PC-3 (cell line): ENCODE measurements at regions not wholly inside any gene's neighbourhood (a gene's known extent, or its start where the extent isn't known, plus 50 kb on each side); places are given as distances from the start of the nearest gene placed in this dataset.

Experiments
- ATAC-seq: fragments of 200-7000 bp; cut with Tn5 transposase; 2 replicates; pipeline ENCODE4 v1.9.1; 2020; ENCODE audit warnings: mild to moderate bottlenecking, moderate library complexity
- BruUV-seq: library from RNA; stranded (reverse); fragments of 400-500 nt; replicated peaks from 2 replicates; lab custom pipeline; 2021; lab: Mats Ljungman, UMichigan
- CTCF ChIA-PET: fragments of 300-600 bp; sonication (Branson Sonifier 250); formaldehyde crosslinking; loops from one replicate; lab custom pipeline; 2022; ENCODE audit warnings: antibody characterized with exemption; lab: Charles Lee
- POLR2A ChIA-PET: fragments of 300-600 bp; sonication (Branson Sonifier 250); formaldehyde crosslinking; loops from one replicate; lab custom pipeline; 2022; ENCODE audit warnings: antibody characterized with exemption; ENCODE audit not compliant: unreplicated experiment; lab: Charles Lee
- DNase-seq: peaks from one replicate; pipeline ENCODE4 v3.0.0-alpha.2; 2015
- H2AFZ ChIP-seq: fragments of 300-600 bp; sonication (generic); 2 replicates; pipeline ENCODE4 v1.6.0; 2016; ENCODE audit warnings: antibody characterized with exemption, low read length
- H3F3A ChIP-seq: fragments of 300-600 bp; sonication (generic); one replicate; pipeline ENCODE4 v1.6.0; 2017; ENCODE audit warnings: antibody characterized with exemption, low read length, control low read depth, mild to moderate bottlenecking; ENCODE audit not compliant: unreplicated experiment
- H3K27ac ChIP-seq: fragments of 300-600 bp; sonication (generic); 2 replicates; pipeline ENCODE4 v1.5.1; 2016; ENCODE audit warnings: mild to moderate bottlenecking, low read length
- H3K27me3 ChIP-seq: fragments of 300-600 bp; sonication (generic); 2 replicates; pipeline ENCODE4 v1.6.1; 2016; ENCODE audit warnings: low read length, mixed read lengths
- H3K36me3 ChIP-seq: fragments of 300-600 bp; sonication (generic); 2 replicates; pipeline ENCODE4 v1.6.1; 2016; ENCODE audit warnings: low read depth, mixed run types, low read length, mixed read lengths
- H3K4me1 ChIP-seq: fragments of 300-600 bp; sonication (generic); 2 replicates; pipeline ENCODE4 v1.5.1; 2016; ENCODE audit warnings: low read length; ENCODE audit not compliant: insufficient read depth
- H3K4me2 ChIP-seq: fragments of 300-600 bp; sonication (generic); 2 replicates; pipeline ENCODE4 v1.6.0; 2016; ENCODE audit warnings: low read length
- H3K4me3 ChIP-seq: fragments of 300-600 bp; sonication (generic); 2 replicates; pipeline ENCODE4 v1.5.1; 2016; ENCODE audit warnings: mild to moderate bottlenecking, low read length, mixed read lengths
- H3K79me2 ChIP-seq: fragments of 300-600 bp; sonication (generic); 2 replicates; pipeline ENCODE4 v1.6.1; 2017; ENCODE audit warnings: low read length, mixed read lengths
- H3K9ac ChIP-seq: fragments of 300-600 bp; sonication (generic); 2 replicates; pipeline ENCODE4 v1.6.0; 2016; ENCODE audit warnings: mild to moderate bottlenecking, low read length
- H3K9me2 ChIP-seq: fragments of 300-600 bp; sonication (generic); replicated peaks from 2 replicates; pipeline ENCODE4 v1.6.1; 2016; ENCODE audit warnings: mixed run types, low read length, mixed read lengths
- H3K9me3 ChIP-seq: fragments of 300-600 bp; sonication (generic); 2 replicates; pipeline ENCODE4 v1.6.1; 2016; ENCODE audit warnings: low read length, mixed read lengths
- H4K20me1 ChIP-seq: fragments of 300-600 bp; sonication (generic); 2 replicates; pipeline ENCODE4 v1.6.1; 2016; ENCODE audit warnings: low read length, mixed read lengths
- EZH2 ChIP-seq: fragments of 300-600 bp; sonication (generic); IDR thresholded peaks from one replicate; pipeline ENCODE4 v1.6.1; 2017; ENCODE audit warnings: antibody characterized with exemption, mild to moderate bottlenecking, low read length; ENCODE audit not compliant: unreplicated experiment
- EZH2phosphoT487 ChIP-seq: fragments of 300-600 bp; sonication (generic); IDR thresholded peaks from 2 replicates; pipeline ENCODE4 v1.6.1; 2018; ENCODE audit warnings: mild to moderate bottlenecking, antibody characterized with exemption, low read length, borderline replicate concordance
- intact Hi-C: fragments of 100-400 bp; cut with micrococcal nuclease; formaldehyde crosslinking; loops from 2 replicates; pipeline ENCODE4 v1.9.0; 2023
- TF ChIP-seq, protein P1 (sequence below): fragments of 300-600 bp; sonication (generic); conservative IDR thresholded peaks from 2 replicates; pipeline ENCODE4 v1.5.1; 2017; ENCODE audit warnings: antibody characterized with exemption, low read depth, mild to moderate bottlenecking, low read length

DNA sequence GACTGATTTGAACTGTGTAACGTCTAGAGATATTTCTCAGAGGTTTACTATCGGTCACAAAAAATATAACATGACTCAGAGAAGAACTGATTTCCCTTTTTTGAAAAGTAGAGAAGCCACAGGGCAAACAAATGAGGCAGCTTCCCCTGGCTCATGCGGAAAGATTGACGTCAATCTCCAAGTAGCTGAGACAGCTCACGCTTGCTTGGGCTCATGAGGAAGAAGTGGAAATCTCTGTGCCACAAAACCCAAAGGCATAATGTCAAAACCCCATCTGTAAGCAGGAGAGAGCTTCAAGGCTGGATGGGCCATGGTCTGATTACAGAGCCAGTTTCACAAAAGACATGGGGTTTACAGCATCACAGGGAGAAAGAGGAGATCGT is 188.1 kb downstream of the ARL4C start:
- Histone ChIP-seq H3K4me1 (peaks cover 40% of the 10 kb centered on the region), H3K9me2 (no peaks in the 10 kb centered on the region), H3K9ac (peak overlapping the region; percentile 86), H3K27me3 (no peaks in the 10 kb centered on the region), H3K79me2 (no peaks in the 10 kb centered on the region), H3K36me3 (no peaks in the 10 kb centered on the region), H2AFZ (peak overlapping the region; percentile 25; the same call in 1 of the 2 replicates), H3F3A (no peaks in the 10 kb centered on the region), H3K4me3 (no peak overlapping the region), H4K20me1 (no peaks in the 10 kb centered on the region), H3K9me3 (no peaks in the 10 kb centered on the region), H3K27ac (peak overlapping the region; percentile 98), H3K4me2 (peak overlapping the region; percentile 69)
- peak; percentile 90 for ATAC-seq
- ChIA-PET POLR2A (interaction anchor here (0.9 to 1.1 kb wide), 2 partner anchors 55 to 60 kb away, joined by 3 to 5 read pairs; no protein-coding TSS in a partner anchor), CTCF (no interaction called here)
- peak; percentile 92 for DNase-seq
- intact Hi-C loops, result loop anchor here (2.0 to 5.0 kb wide), 4 partner anchors 53 to 193 kb away; no protein-coding TSS in a partner anchor
- TF ChIP-seq EZH2, result no peak
- TF ChIP-seq, protein P1, sequence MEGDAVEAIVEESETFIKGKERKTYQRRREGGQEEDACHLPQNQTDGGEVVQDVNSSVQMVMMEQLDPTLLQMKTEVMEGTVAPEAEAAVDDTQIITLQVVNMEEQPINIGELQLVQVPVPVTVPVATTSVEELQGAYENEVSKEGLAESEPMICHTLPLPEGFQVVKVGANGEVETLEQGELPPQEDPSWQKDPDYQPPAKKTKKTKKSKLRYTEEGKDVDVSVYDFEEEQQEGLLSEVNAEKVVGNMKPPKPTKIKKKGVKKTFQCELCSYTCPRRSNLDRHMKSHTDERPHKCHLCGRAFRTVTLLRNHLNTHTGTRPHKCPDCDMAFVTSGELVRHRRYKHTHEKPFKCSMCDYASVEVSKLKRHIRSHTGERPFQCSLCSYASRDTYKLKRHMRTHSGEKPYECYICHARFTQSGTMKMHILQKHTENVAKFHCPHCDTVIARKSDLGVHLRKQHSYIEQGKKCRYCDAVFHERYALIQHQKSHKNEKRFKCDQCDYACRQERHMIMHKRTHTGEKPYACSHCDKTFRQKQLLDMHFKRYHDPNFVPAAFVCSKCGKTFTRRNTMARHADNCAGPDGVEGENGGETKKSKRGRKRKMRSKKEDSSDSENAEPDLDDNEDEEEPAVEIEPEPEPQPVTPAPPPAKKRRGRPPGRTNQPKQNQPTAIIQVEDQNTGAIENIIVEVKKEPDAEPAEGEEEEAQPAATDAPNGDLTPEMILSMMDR, result no peak
- TF ChIP-seq EZH2phosphoT487, result no peak
- no TSS peak for BruUV-seq

DNA sequence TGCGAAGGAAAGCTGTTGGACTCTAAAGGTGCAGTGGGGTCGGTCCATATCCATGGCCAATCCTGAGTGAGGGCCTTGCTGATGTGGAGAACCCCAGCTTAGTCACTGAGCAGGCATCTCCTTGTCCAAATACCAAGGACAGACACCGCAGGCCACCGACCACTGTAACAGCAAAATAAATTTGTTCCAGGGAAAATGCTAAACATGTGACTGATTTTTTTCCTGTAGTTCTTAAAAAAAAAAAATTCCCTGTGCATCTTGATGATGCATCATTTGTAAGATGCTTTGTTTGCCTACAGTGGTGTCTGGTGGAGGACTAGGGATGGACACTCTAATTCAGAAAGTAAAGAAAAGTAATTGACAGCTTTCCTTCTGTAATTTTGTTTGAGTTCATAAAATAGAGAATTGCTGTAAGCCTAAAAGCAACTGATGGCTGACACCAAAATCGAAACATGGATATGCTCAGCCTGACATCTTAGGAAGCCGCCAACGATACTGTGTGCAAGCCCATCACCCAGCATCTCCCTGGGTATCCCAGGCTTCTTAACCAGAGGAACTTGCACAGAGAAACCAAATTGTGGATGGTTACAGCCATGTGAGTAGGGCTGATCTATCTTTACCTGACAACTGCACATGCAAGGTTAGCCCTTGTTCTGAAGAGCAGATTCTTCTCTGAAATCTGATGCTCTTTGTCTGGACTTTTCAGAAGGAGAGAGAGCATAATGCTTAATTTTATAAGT is 188.6 kb downstream of the ARL4C start:
- H3K4me2 ChIP-seq, result peak overlapping the region; percentile 69
- peak overlapping the region; percentile 36; the same call in 1 of the 2 replicates for H3K4me3 ChIP-seq
- H3F3A ChIP-seq, result no peaks in the 10 kb centered on the region
- peak overlapping the region; percentile 86 for H3K9ac ChIP-seq
- H3K4me1 ChIP-seq, result peaks cover 40% of the 10 kb centered on the region
- TF ChIP-seq, protein P1, result peak; percentile 20; the same call in 1 of the 2 replicates
- TF ChIP-seq EZH2phosphoT487, result no peak
- BruUV-seq, result no TSS peak
- POLR2A ChIA-PET, result interaction anchor here (0.7 to 1.1 kb wide), 3 partner anchors 55 to 61 kb away, joined by 3 to 5 read pairs (median 3); no protein-coding TSS in a partner anchor
- DNase-seq, result peak; percentile 53
- H3K79me2 ChIP-seq, result no peaks in the 10 kb centered on the region
- no peak overlapping the region for H2AFZ ChIP-seq
- H4K20me1 ChIP-seq, result no peaks in the 10 kb centered on the region
- no peaks in the 10 kb centered on the region for H3K36me3 ChIP-seq
- no peaks in the 10 kb centered on the region for H3K9me2 ChIP-seq
- H3K27ac ChIP-seq, result peak overlapping the region; percentile 98
- H3K27me3 ChIP-seq, result no peaks in the 10 kb centered on the region
- CTCF ChIA-PET, result interaction anchor here (0.6 kb wide), 1 partner anchor 293 kb away, joined by 3 read pairs; no protein-coding TSS in a partner anchor
- no peaks in the 10 kb centered on the region for H3K9me3 ChIP-seq
- intact Hi-C loops, result loop anchor here (2.0 to 5.0 kb wide), 4 partner anchors 54 to 194 kb away; no protein-coding TSS in a partner anchor
- ATAC-seq, result peak; percentile 48
